B cell (primary cell): ENCODE measurements at regions not wholly inside any gene's neighbourhood (a gene's known extent, or its start where the extent isn't known, plus 50 kb on each side); places are given as distances from the start of the nearest gene placed in this dataset.

Source experiments
- EZH2 ChIP-seq: IDR thresholded peaks from 2 replicates; pipeline ENCODE4 v1.6.1; 2012; ENCODE audit warnings: borderline replicate concordance, low read depth, mild to moderate bottlenecking, moderate library complexity, low read length; ENCODE audit not compliant: insufficient read depth, poor library complexity, severe bottlenecking
- TF ChIP-seq, protein P1 (sequence below): fragments of 200-600 bp; IDR thresholded peaks from one replicate; pipeline ENCODE4 v1.8.0; 2022; ENCODE audit warnings: antibody characterized with exemption, mild to moderate bottlenecking

DNA sequence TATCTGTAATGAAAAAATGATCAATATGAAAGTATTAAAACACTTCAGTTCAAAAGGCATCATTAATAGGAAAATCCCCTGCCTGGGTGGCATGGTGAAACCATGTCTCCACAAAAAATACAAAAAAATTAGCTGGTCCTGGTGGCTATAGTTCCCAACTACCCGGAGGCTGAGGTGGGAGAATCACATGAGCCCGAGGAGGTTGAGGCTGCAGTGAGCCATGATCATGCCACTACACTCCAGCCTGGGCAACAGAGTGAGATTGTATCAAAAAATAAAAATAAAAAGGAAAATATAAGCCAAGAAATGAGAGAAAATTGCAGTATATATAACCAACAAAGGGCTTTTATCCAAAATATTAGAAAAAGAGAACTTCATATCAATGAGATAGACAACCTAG, 71.6 kb upstream of the MYCN start:
- TF ChIP-seq, protein P1, sequence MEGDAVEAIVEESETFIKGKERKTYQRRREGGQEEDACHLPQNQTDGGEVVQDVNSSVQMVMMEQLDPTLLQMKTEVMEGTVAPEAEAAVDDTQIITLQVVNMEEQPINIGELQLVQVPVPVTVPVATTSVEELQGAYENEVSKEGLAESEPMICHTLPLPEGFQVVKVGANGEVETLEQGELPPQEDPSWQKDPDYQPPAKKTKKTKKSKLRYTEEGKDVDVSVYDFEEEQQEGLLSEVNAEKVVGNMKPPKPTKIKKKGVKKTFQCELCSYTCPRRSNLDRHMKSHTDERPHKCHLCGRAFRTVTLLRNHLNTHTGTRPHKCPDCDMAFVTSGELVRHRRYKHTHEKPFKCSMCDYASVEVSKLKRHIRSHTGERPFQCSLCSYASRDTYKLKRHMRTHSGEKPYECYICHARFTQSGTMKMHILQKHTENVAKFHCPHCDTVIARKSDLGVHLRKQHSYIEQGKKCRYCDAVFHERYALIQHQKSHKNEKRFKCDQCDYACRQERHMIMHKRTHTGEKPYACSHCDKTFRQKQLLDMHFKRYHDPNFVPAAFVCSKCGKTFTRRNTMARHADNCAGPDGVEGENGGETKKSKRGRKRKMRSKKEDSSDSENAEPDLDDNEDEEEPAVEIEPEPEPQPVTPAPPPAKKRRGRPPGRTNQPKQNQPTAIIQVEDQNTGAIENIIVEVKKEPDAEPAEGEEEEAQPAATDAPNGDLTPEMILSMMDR, result no peak
- no peak for TF ChIP-seq EZH2
